ENCODE measurements at regions not wholly inside any gene's neighbourhood (a gene's known extent, or its start where the extent isn't known, plus 50 kb on each side); places are given as distances from the start of the nearest gene placed in this dataset.

- WGBS, 2 experiments (ENCODE audit: extremely low coverage in 2 of 2, insufficient read length in 1 of 2), result no CpG with 5 or more reads among the region's 2 CpGs
- H4K20me1 ChIP-seq (ENCODE audit: insufficient read depth, low read length), result no peaks in the 10 kb centered on the region
- H2BK15ac ChIP-seq (ENCODE audit: low read depth, low read length), result no peak overlapping the region
- no peak overlapping the region for H2AK9ac ChIP-seq (replicated peaks; ENCODE audit: low read depth, low read length, poor library complexity)
- H2AK5ac ChIP-seq (ENCODE audit: low read depth, low read length), result no peak overlapping the region
- no peak overlapping the region for H3K27ac ChIP-seq (ENCODE audit: insufficient read depth, low read length)
- dilution Hi-C loops (cut with HindIII; ENCODE audit: low sequenced_read_pairs, unreplicated experiment) (no loop called here), intact Hi-C loops (cut with micrococcal nuclease) (loop anchor here (5.0 to 10.0 kb wide), 2 partner anchors 301 to 462 kb away; no protein-coding TSS in a partner anchor), in situ Hi-C loops (cut with MboI; ENCODE audit: low sequenced_read_pairs) (loop anchor here (10.0 kb wide), 2 partner anchors 369 to 791 kb away; no protein-coding TSS in a partner anchor)
- no peak overlapping the region for H3K56ac ChIP-seq (ENCODE audit: extremely low read depth, insufficient read depth, low read length)
- H2BK20ac ChIP-seq (ENCODE audit: low read depth, low read length), result no peak overlapping the region
- TF ChIP-seq RAD21 (IDR thresholded peaks at IDR 0.05; ENCODE audit: low read length) (no peak), MAFK (IDR thresholded peaks at IDR 0.05; ENCODE audit: low read depth, low read length) (no peak), CTCF (conservative IDR thresholded peaks at IDR 0.05; ENCODE audit: low read depth, low read length) (no peak), MXI1 (IDR thresholded peaks at IDR 0.05; ENCODE audit: borderline replicate concordance, low read depth, low read length) (no peak), MAZ (IDR thresholded peaks at IDR 0.05; ENCODE audit: borderline replicate concordance, low read depth, low read length) (no peak), BHLHE40 (IDR thresholded peaks at IDR 0.05; ENCODE audit: low read depth, low read length) (no peak), USF2 (IDR thresholded peaks at IDR 0.05; ENCODE audit: low read depth, low read length) (no peak), RCOR1 (IDR thresholded peaks at IDR 0.05; ENCODE audit: insufficient replicate concordance, low read length) (no peak), FOS (IDR thresholded peaks at IDR 0.05; ENCODE audit: low read depth, low read length) (no peak), RFX5 (IDR thresholded peaks at IDR 0.05; ENCODE audit: low read depth, low read length) (no peak), ELK1 (IDR thresholded peaks at IDR 0.05; ENCODE audit: borderline replicate concordance, low read depth, low read length) (no peak), SMC3 (IDR thresholded peaks at IDR 0.05; ENCODE audit: low read depth, low read length) (no peak), CHD1 (IDR thresholded peaks at IDR 0.05; ENCODE audit: low read depth, low read length) (no peak), NFE2L2 (IDR thresholded peaks at IDR 0.05; ENCODE audit: low read depth, low read length) (no peak), POLR2A (IDR thresholded peaks at IDR 0.05; ENCODE audit: low read depth, low read length) (no peak), CEBPB (IDR thresholded peaks at IDR 0.05; ENCODE audit: low read depth, low read length) (no peak)
- no peaks in the 10 kb centered on the region for H3K36me3 ChIP-seq (ENCODE audit: control insufficient read depth, insufficient read depth, low read length)
- H4K8ac ChIP-seq (ENCODE audit: low read depth in 2 of 2, low read length in 2 of 2), result no peak overlapping the region
- no peak overlapping the region for H3K18ac ChIP-seq (ENCODE audit: low read depth, low read length)
- H3K4me1 ChIP-seq (ENCODE audit: control insufficient read depth, insufficient read depth, low read length), result no peaks in the 10 kb centered on the region
- DNase-seq, result no peak
- no peak overlapping the region for H2AFZ ChIP-seq (replicated peaks; ENCODE audit: low read length, poor library complexity)
- H3K23ac ChIP-seq (ENCODE audit: low read depth, low read length), result no peak overlapping the region
- ChIA-PET POLR2A (ENCODE audit: unreplicated experiment) (no interaction called here), CTCF (no interaction called here)
- no peaks in the 10 kb centered on the region for H3K27me3 ChIP-seq (ENCODE audit: control insufficient read depth, insufficient read depth, low read length)
- peaks cover 0 to 15% of the 10 kb centered on the region in 2 experiments; a peak in 1 of 4 replicates for H3K79me1 ChIP-seq (ENCODE audit: low read depth in 1 of 2, low read length in 2 of 2)
- no peak overlapping the region for H4K5ac ChIP-seq (ENCODE audit: low read depth, low read length)
- no peak overlapping the region for H2BK5ac ChIP-seq (ENCODE audit: low read depth, low read length, poor library complexity, severe bottlenecking)
- no peak overlapping the region for H3K4ac ChIP-seq (ENCODE audit: low read depth, low read length)
- H2BK120ac ChIP-seq (ENCODE audit: low read depth, low read length), result no peak overlapping the region
- H3K4me2 ChIP-seq (ENCODE audit: low read depth, low read length), result no peak overlapping the region
- 0 out of 2 replicates have a peak, but pooled peaks cover 3% of the 10 kb centered on the region for H3K9me1 ChIP-seq (ENCODE audit: insufficient read depth, low read length)
- BruUV-seq (replicated peaks), result no TSS peak
- H3K9me3 ChIP-seq (ENCODE audit: control insufficient read depth, insufficient read depth, low read length), result no peaks in the 10 kb centered on the region
- no peak overlapping the region for H3K14ac ChIP-seq (replicated peaks; ENCODE audit: low read depth, low read length)
- no peak for ATAC-seq (ENCODE audit: low read depth)
- H3K4me3 ChIP-seq (ENCODE audit: insufficient read depth, low read depth, low read length), result no peak overlapping the region
- no peak overlapping the region for H4K91ac ChIP-seq (ENCODE audit: insufficient read depth, low read depth, low read length)
- no peak overlapping the region for H3K9ac ChIP-seq (ENCODE audit: low read depth, low read length)
These were observed 195.9 kb upstream of the TCF4 start for GRCh38 chr18:55783921-55784320.

Data from IMR-90 (cell line).